ENCODE measurements at regions not wholly inside any gene's neighbourhood (a gene's known extent, or its start where the extent isn't known, plus 50 kb on each side); places are given as distances from the start of the nearest gene placed in this dataset.

DNA sequence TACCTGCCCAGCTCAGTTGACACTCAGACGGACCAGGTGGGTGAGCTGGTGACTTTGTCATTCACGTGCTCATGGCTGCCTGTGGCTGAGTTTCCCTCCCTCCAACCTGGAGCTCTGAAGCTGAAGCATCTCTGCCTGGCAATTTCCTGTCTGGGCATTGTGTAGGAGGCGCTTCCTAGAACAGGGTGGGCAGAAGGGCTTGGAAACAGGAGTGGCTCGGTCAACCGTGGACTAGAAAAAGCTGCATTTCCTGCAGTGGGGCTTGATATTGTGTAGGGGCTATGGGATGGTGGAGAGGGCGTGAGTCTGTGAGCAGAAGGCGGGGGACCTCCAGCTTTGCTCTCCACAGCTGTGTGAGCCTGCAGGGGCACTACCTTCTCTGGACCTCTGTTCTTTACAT lies 278.3 kb downstream of the TEX29 start:
- TF ChIP-seq, protein P1, sequence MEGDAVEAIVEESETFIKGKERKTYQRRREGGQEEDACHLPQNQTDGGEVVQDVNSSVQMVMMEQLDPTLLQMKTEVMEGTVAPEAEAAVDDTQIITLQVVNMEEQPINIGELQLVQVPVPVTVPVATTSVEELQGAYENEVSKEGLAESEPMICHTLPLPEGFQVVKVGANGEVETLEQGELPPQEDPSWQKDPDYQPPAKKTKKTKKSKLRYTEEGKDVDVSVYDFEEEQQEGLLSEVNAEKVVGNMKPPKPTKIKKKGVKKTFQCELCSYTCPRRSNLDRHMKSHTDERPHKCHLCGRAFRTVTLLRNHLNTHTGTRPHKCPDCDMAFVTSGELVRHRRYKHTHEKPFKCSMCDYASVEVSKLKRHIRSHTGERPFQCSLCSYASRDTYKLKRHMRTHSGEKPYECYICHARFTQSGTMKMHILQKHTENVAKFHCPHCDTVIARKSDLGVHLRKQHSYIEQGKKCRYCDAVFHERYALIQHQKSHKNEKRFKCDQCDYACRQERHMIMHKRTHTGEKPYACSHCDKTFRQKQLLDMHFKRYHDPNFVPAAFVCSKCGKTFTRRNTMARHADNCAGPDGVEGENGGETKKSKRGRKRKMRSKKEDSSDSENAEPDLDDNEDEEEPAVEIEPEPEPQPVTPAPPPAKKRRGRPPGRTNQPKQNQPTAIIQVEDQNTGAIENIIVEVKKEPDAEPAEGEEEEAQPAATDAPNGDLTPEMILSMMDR (IDR thresholded peaks at IDR 0.05; ENCODE audit: insufficient read depth, low read length, poor library complexity, severe bottlenecking), result no peak
- TF ChIP-seq EZH2phosphoT487 (conservative IDR thresholded peaks at IDR 0.05; ENCODE audit: low read length), result no peak
